ENCODE measurements at regions not wholly inside any gene's neighbourhood (a gene's known extent, or its start where the extent isn't known, plus 50 kb on each side); places are given as distances from the start of the nearest gene placed in this dataset.

- TF ChIP-seq CTCF (conservative IDR thresholded peaks at IDR 0.05; ENCODE audit: low read depth, low read length) = no peak
- no peak overlapping the region for H3K4me3 ChIP-seq (ENCODE audit: low read depth, low read length)
- DNase-seq (ENCODE audit: low read depth) = no peak
Measured at GRCh38 chr2:129224022-129224421, 755.4 kb upstream of the RAB6C start.

- TF ChIP-seq CTCF (conservative IDR thresholded peaks at IDR 0.05; ENCODE audit: low read depth, low read length) = no peak
- H3K4me3 ChIP-seq (ENCODE audit: low read depth, low read length) = no peak overlapping the region
- DNase-seq (ENCODE audit: low read depth) = no peak
Measured at GRCh38 chr2:129224486-129224885, 755.0 kb upstream of the RAB6C start.

GRCh38 chr2:129229196-129229595, 750.3 kb upstream of the RAB6C start:
- no peak overlapping the region for H3K4me3 ChIP-seq (ENCODE audit: low read depth, low read length)
- TF ChIP-seq CTCF (conservative IDR thresholded peaks at IDR 0.05; ENCODE audit: low read depth, low read length) = no peak
- DNase-seq (ENCODE audit: low read depth) = no peak

GRCh38 chr2:129229830-129230441, 749.5 kb upstream of the RAB6C start:
- no peak for TF ChIP-seq CTCF (conservative IDR thresholded peaks at IDR 0.05; ENCODE audit: low read depth, low read length)

GRCh38 chr2:129231924-129232323, 747.5 kb upstream of the RAB6C start:
- no peak for DNase-seq (ENCODE audit: low read depth)
- no peak overlapping the region for H3K4me3 ChIP-seq (ENCODE audit: low read depth, low read length)
- TF ChIP-seq CTCF (conservative IDR thresholded peaks at IDR 0.05; ENCODE audit: low read depth, low read length) = no peak

More at GRCh38 chr2:129229830-129230441, 749.5 kb upstream of the RAB6C start:
- no peak for DNase-seq (ENCODE audit: low read depth)
- H3K4me3 ChIP-seq (ENCODE audit: low read depth, low read length) = no peak overlapping the region

GRCh38 chr2:129233166-129233565, 746.3 kb upstream of the RAB6C start:
- H3K4me3 ChIP-seq (ENCODE audit: low read depth, low read length) = no peak overlapping the region
- DNase-seq (ENCODE audit: low read depth) = no peak
- TF ChIP-seq CTCF (conservative IDR thresholded peaks at IDR 0.05; ENCODE audit: low read depth, low read length) = no peak

- TF ChIP-seq CTCF (conservative IDR thresholded peaks at IDR 0.05; ENCODE audit: low read depth, low read length) = no peak
- no peak overlapping the region for H3K4me3 ChIP-seq (ENCODE audit: low read depth, low read length)
- DNase-seq (ENCODE audit: low read depth) = no peak
Measured at GRCh38 chr2:129233751-129234406, 745.6 kb upstream of the RAB6C start.
